Superior temporal gyrus (tissue), 1 donor: ENCODE measurements at regions not wholly inside any gene's neighbourhood (a gene's known extent, or its start where the extent isn't known, plus 50 kb on each side); places are given as distances from the start of the nearest gene placed in this dataset.

ENCODE experiments used
- DNase-seq: peaks from one replicate; pipeline ENCODE4 v3.0.0-alpha.2; 2016; ENCODE audit errors: extremely low spot score

DNA sequence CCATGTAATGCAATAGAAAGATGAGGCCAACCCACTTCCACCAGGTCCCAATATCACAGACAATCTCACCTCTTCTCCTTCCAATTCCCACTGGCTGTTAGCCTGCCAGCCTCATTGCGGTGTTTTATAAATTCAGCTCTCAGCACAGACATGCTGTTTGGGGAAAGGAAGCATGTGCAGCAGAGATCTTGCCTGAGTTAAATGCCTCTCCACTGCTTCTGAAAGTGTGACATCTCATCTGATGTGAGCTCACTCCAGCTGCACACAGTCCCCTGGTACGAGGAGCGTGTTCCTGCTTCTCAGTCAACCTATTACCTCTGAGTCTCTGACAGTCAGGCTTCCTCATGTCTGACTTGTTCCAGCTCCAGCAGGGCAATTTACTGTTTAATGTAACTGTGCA is 122.7 kb upstream of the GUCY1A2 start:
- peak; percentile 35 for DNase-seq

DNA sequence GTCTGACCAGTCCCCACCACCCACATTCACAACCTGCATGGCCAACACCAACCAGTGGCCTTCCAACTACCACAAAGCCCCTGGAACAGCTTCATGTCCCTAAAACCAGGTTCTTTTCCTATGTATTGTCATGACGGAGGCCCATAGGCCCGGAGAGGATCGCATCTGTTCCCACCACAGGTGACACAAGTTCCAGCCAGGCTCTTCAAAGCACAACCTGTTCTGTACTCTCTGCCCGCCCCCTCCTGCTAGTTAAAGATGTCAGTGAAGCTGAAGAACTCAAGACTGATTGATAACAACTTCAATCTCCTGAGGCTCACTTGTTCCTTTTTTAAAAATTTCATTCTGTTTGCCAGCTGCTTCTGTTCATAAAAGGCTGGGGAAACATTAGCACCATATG is 121.1 kb upstream of the GUCY1A2 start:
- no peak for DNase-seq

DNA sequence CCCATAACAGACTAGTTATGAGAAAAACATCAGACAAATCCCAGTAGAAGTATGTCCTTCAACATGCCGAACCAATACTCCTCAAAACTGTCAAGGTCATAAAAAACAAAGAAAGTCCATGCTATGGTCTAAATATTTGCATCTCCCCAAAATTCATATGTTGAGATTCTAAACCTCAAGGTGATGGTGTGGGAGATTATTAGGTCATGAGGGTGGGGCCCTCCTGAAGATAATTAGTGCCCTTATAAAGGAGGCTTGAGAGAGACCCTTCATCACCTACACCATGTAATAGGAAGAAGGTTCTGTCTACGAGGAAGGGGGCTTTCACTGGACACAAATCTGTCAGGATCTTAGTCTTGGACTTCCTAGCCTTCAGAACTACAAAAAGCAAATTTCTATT is 118.6 kb upstream of the GUCY1A2 start:
- no peak for DNase-seq

DNA sequence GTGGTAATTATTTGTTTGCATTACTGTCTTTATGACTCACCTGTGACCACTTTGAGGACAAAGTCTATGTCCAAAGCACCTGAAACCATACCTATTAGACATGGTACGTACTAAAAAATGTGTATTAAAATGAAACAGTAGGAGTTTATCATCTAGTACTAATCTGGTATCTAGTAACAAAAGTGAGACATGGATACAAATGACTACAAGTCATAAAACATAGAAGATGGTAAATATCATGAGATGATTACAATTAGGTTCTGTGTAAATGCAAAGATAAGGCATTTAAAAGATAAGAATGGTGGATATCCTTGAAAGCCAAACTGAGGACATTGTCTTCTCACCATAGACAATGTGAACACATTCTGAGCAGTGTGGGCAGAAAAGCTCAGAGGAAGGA is 113.5 kb upstream of the GUCY1A2 start:
- no peak for DNase-seq

DNA sequence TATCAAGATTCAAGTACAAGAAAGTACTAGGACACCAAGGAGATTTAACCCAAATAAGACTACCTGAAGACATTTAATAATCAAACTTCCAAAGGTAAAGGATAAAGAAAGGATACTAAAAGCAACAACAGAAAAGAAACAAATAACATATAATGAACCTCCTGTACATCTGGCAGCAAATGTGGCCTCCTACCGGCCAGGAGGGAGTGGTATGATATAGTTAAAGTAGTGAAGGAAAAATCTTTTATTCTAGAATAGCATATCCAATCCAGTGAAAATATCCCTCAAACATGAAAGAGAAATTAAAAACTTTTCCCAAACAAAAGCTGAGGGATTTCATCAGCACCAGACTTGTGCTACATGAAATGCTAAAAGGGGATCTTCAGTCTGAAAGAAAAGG is 104.7 kb upstream of the GUCY1A2 start:
- no peak for DNase-seq

DNA sequence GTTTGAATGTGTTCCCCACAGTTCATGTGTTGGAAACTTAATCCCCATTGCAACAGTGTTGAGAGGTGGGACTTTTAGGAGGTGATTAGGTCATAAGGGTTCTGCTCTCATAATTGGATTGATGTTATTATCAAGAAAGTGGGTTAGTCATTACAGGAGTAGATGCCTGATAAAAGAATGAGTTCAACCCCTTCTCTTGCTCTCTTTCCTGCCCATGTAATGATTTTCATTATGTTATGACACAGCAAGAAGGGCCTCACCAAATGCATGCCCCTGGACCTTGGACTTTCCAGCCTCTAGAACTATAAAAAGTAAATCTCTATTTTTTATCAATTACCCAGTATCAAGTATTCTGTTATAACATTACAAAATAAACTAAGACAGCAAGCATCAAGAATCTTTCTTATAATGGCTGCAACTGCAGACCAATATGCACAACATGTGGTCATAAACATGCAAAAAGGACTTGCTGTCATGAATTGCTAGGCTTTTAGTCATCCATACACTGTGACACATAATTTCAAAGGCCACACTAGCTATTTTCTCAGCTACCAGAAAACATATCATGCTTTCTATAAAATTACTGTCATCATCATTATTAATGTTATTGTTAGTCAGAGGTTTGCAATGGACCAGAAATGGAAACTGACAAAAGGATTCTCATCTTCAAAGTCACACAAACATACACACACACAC is 99.9 kb upstream of the GUCY1A2 start:
- no peak for DNase-seq

DNA sequence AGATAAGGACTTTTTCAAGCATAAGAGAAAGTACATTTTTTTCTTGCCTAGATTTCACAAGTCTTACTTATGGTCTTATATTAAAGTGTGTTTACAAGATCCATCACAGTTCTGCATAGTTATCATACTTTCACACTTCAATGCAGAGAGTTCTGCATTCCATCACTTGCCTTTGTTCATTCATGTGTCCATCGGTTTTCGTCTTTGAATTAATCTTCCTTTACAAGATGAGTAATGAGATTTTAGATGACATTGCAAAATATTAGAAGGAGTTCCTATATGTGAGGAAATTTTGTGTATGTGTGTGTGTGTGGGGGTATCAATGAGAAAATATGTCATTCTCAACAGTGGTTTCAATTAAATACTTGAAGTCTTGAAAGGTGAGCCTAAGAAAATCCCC is 98.1 kb upstream of the GUCY1A2 start:
- no peak for DNase-seq

DNA sequence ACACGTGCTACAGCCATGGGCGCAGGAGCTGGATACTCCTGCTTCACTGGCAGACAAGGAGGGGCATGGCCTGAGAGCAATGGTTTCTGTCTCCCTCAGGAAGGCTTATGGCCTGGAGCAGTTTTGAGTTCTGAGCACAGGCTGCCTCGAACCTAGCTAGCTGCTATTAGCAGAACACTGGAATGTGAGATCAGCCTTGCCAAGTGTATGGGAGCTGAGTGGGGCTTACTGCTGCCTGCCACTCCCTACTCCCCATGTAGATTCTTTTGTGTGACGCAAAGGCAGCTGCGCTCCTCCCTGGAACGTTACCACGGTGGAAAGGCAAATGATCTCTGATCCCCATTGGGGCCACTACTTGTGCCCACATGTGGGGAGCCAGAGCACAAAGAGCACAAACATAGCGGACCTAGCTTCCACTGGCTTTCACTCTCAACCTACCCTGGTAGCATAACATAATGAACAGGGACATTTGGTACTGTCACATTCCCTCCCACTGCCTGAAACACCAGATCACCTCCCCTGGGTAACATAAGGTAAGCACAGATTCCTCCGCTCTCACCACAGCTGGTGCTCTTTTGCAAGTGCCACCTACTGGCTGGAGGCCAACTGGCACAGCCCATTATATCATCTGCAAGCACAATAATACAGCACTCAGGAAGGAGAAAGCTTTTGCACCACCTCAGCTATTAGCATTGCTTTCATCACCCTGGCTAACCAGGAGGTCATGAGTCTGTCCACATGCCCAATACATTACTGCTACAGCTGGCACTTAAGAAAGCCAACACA is 84.6 kb upstream of the GUCY1A2 start:
- peak; percentile 37 for DNase-seq

DNA sequence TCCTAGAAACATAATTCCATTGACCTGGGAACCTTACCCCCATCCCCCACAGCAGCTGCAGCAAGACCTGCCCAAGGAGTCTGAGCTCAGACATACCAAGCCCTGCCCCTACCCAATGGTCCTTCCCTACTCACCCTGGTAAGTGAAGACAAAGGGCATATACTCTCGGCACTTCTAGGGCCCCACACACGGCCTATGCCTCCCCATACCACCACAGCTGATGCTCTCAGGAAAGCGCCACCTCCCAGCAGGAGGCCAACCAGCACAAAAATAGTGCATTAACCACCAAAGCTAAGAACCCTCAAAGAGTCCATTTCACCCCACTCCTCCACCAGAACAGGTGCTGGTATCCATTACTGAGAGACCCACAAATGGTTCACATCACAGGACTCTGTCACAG is 74.4 kb upstream of the GUCY1A2 start:
- DNase-seq, result no peak

DNA sequence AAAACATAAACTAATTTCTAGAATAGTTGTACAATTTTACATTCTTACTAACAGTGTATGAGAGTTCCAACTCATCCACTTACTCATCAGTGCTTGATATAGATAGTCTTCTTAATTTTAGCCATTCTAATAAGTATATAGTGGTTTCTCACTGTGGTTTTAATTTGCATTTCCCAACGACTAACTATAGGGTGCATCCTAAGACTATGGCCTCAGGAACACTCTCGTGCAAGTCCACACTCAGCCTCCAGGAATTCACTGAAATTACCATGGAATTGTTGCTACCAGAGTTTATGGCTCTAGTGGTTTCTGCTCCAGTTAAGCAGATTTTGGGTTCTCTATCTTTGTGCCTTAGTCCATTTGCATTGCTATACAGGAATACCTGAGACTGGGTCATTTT is 60.1 kb upstream of the GUCY1A2 start:
- no peak for DNase-seq

DNA sequence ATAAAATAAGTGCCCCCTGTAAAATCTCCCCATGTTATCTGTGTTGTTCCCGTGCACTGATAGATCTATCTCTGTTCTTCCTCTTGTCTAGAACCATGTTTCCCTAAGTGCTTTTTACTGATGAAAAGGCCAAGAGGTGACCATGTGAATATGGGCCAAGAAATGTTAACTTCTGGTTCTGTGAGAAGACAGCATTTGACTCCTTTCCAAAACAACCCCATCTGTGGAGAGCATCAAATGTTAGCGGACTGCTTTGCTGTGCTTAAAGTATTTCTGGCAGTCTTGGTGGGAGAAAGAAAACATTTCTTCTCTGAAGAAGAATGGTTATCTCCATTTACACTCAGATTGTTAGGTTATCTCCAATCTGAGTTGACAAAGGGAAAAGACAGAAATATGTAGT is 58.6 kb upstream of the GUCY1A2 start:
- DNase-seq, result no peak

DNA sequence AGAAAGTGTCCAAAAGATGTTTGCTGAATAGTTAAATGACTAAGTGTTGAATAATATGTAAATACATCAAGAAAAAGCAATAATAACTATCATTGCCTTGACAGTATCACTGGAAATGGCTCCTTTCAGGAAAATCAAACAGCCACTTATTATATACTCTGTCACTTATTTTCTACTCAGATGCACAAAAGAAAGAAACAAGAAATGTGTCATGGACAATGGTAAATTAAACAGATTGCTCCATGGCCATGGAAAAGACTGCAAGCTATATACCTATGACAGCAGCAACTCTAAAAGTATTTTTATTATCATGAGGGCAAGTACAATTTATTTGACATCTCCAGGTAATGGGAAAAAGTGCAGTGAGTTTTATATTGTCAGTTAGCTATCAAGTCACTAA is 52.9 kb upstream of the GUCY1A2 start:
- DNase-seq, result no peak
